SK-N-SH (cell line): ENCODE measurements at regions not wholly inside any gene's neighbourhood (a gene's known extent, or its start where the extent isn't known, plus 50 kb on each side); places are given as distances from the start of the nearest gene placed in this dataset.
"Not testable (repeated sequence)": the region's sequence is repeated elsewhere in the genome, so short reads cannot be mapped to it uniquely, and the experiment has no call there.

Source experiments
- CTCF ChIA-PET: fragments of 300-600, 350-600 bp; formaldehyde crosslinking; extraction: SDS; loops from one replicate; lab custom pipeline; 2021; lab: Yijun Ruan, JAX
- POLR2A ChIA-PET: fragments of 350-600 bp; sonication (Branson Sonifier 250); formaldehyde crosslinking; extraction: SDS; loops from one replicate; lab custom pipeline; 2020; ENCODE audit warnings: antibody characterized with exemption, inconsistent platforms; lab: Yijun Ruan, JAX
- DNase-seq: peaks from one replicate; pipeline ENCODE4 v3.0.0; 2012
- H2AFZ ChIP-seq: fragments of 200-600 bp; sonication (generic); 2 replicates; pipeline ENCODE4 v1.8.1; 2016; ENCODE audit warnings: antibody characterized with exemption, mild to moderate bottlenecking, low read depth
- H3F3A ChIP-seq: fragments of 200-600 bp; sonication (generic); replicated peaks from 2 replicates; pipeline ENCODE3; 2016; ENCODE audit warnings: antibody characterized with exemption, mild to moderate bottlenecking; ENCODE audit not compliant: insufficient read depth
- H3K27ac ChIP-seq, 2 experiments: fragments of 200-500 bp in 1 of 2; fragments of 200-600 bp in 1 of 2; sonication (Bioruptor generic) in 1 of 2; sonication (generic), shearing (Covaris generic) in 1 of 2; 2 replicates each; pipeline versions ENCODE4 v1.5.1 to v1.6.1; 2014 to 2016; ENCODE audit warnings: low read depth in 2 of 2, inconsistent platforms in 1 of 2, low read length in 1 of 2, mild to moderate bottlenecking in 1 of 2, mixed read lengths in 1 of 2
- H3K27me3 ChIP-seq: fragments of 200-600 bp; sonication (generic), shearing (Covaris generic); 2 replicates; pipeline ENCODE4 v1.6.1; 2016; ENCODE audit warnings: mixed run types; ENCODE audit not compliant: insufficient read depth
- H3K36me3 ChIP-seq, 2 experiments: fragments of 200-500 bp in 1 of 2; fragments of 200-600 bp in 1 of 2; sonication (Bioruptor generic) in 1 of 2; sonication (generic) in 1 of 2; replicated peaks in 1 of 2; 2 replicates each; pipeline versions ENCODE3 to v1.5.1; 2014 to 2016; ENCODE audit warnings: low read length in 1 of 2, mild to moderate bottlenecking in 1 of 2; ENCODE audit not compliant: insufficient read depth in 2 of 2, control insufficient read depth in 1 of 2
- H3K4me1 ChIP-seq, 2 experiments: fragments of 200-500 bp in 1 of 2; fragments of 200-600 bp in 1 of 2; sonication (Bioruptor generic) in 1 of 2; sonication (generic), shearing (Covaris generic) in 1 of 2; 2 replicates each; pipeline versions ENCODE4 v1.5.1 to v1.6.1; 2014 to 2016; ENCODE audit warnings: low read depth in 1 of 2, low read length in 1 of 2, mixed run types in 1 of 2; ENCODE audit not compliant: insufficient read depth in 2 of 2, control insufficient read depth in 1 of 2
- H3K4me2 ChIP-seq: fragments of 200-600 bp; sonication (generic), shearing (Covaris generic); 2 replicates; pipeline ENCODE4 v1.6.1; 2017; ENCODE audit warnings: mixed run types
- H3K4me3 ChIP-seq, 2 experiments: fragments of 200-500 bp in 1 of 2; fragments of 200-600 bp in 1 of 2; sonication (Bioruptor generic) in 1 of 2; sonication (generic), shearing (Covaris generic) in 1 of 2; 2 replicates each; pipeline versions ENCODE4 v1.5.1 to v1.8.1; 2014 to 2016; ENCODE audit warnings: low read depth in 2 of 2, inconsistent platforms in 1 of 2, low read length in 1 of 2, mild to moderate bottlenecking in 1 of 2, mixed read lengths in 1 of 2, moderate library complexity in 1 of 2
- H3K79me2 ChIP-seq: fragments of 200-600 bp; sonication (generic); 2 replicates; pipeline ENCODE4 v1.8.1; 2017; ENCODE audit warnings: mild to moderate bottlenecking; ENCODE audit not compliant: insufficient read depth
- H3K9ac ChIP-seq: fragments of 200-600 bp; sonication (generic); 2 replicates; pipeline ENCODE4 v1.6.1; 2017; ENCODE audit warnings: mixed run types
- H3K9me2 ChIP-seq: fragments of 200-600 bp; sonication (generic); 2 replicates; pipeline ENCODE4 v1.6.1; 2017; ENCODE audit warnings: mixed run types
- H3K9me3 ChIP-seq: fragments of 200-600 bp; sonication (generic); 2 replicates; pipeline ENCODE4 v1.6.1; 2017; ENCODE audit warnings: mixed run types, mild to moderate bottlenecking, moderate library complexity
- H4K20me1 ChIP-seq: fragments of 200-600 bp; sonication (generic); 2 replicates; pipeline ENCODE4 v1.6.1; 2017; ENCODE audit warnings: mild to moderate bottlenecking, mixed run types; ENCODE audit not compliant: insufficient read depth
- CHD2 ChIP-seq: fragments of 150-350 bp; IDR thresholded peaks from 2 replicates; pipeline ENCODE4 v1.6.1; 2018; ENCODE audit warnings: low read length; ENCODE audit not compliant: partially characterized antibody
- EZH2phosphoT487 ChIP-seq: fragments of 200-600 bp; sonication (generic); IDR thresholded peaks from 2 replicates; pipeline ENCODE4 v1.6.1; 2017; ENCODE audit warnings: low read depth, mixed run types, mild to moderate bottlenecking, antibody characterized with exemption, moderate library complexity, borderline replicate concordance
- FOXJ3 ChIP-seq: sonication (generic); formaldehyde crosslinking; IDR thresholded peaks from 2 replicates; pipeline ENCODE4 v1.5.1; 2020; ENCODE audit warnings: mild to moderate bottlenecking, missing genetic modification reagents
- FOXM1 ChIP-seq: IDR thresholded peaks from 2 replicates; pipeline ENCODE4 v1.4.0; 2012; ENCODE audit warnings: low read depth, mild to moderate bottlenecking
- GABPA ChIP-seq: IDR thresholded peaks from 2 replicates; pipeline ENCODE4 v1.4.0; 2012; ENCODE audit warnings: low read depth, mild to moderate bottlenecking
- MEF2A ChIP-seq: IDR thresholded peaks from 2 replicates; pipeline ENCODE4 v1.4.0; 2012; ENCODE audit warnings: low read depth, borderline replicate concordance
- NFIC ChIP-seq: IDR thresholded peaks from 2 replicates; pipeline ENCODE4 v1.4.0; 2012; ENCODE audit warnings: borderline replicate concordance
- NRF1 ChIP-seq: IDR thresholded peaks from 2 replicates; pipeline ENCODE4 v1.6.1; 2012; ENCODE audit warnings: low read depth, mild to moderate bottlenecking, low read length
- PBX3 ChIP-seq: IDR thresholded peaks from 2 replicates; pipeline ENCODE4; 2012
- POLR2AphosphoS5 ChIP-seq: IDR thresholded peaks from 2 replicates; pipeline ENCODE4 v1.6.1; 2012; ENCODE audit warnings: low read depth, low read length
- RCOR1 ChIP-seq: fragments of 150-350 bp; IDR thresholded peaks from 2 replicates; pipeline ENCODE4 v1.6.1; 2017; ENCODE audit warnings: antibody characterized with exemption, low read length
- REST ChIP-seq: IDR thresholded peaks from 2 replicates; pipeline ENCODE4 v1.6.1; 2012; ENCODE audit warnings: mild to moderate bottlenecking, low read depth, low read length, moderate library complexity
- RFX5 ChIP-seq: IDR thresholded peaks from 2 replicates; pipeline ENCODE4 v1.6.1; 2012; ENCODE audit warnings: mild to moderate bottlenecking, improper control_type of control experiment, low read length
- RXRA ChIP-seq: IDR thresholded peaks from 2 replicates; pipeline ENCODE4 v1.4.0; 2012; ENCODE audit warnings: low read depth, mild to moderate bottlenecking, borderline replicate concordance
- SMC3 ChIP-seq: IDR thresholded peaks from 2 replicates; pipeline ENCODE4 v1.6.1; 2012; ENCODE audit warnings: low read depth, low read length, improper control_type of control experiment
- ZBTB33 ChIP-seq: IDR thresholded peaks from 2 replicates; pipeline ENCODE4 v1.4.0; 2012; ENCODE audit warnings: low read depth, borderline replicate concordance
- WGBS: methylation state at CpG from one replicate; pipeline ENCODE4 v1.1.6; 2017; ENCODE audit warnings: low lambda C conversion rate; 5-methylcytosine and 5-hydroxymethylcytosine counted together

- no peaks in the 10 kb centered on the region for H4K20me1 ChIP-seq
- H3K9ac ChIP-seq, result no peak overlapping the region
- no peak for DNase-seq
- no peaks in the 10 kb centered on the region for H3K36me3 ChIP-seq
- 0% methylated on average over 1 of the region's 1 CpG for WGBS
- no peaks in the 10 kb centered on the region for H3K79me2 ChIP-seq
- no peaks in the 10 kb centered on the region for H3K27me3 ChIP-seq
- ChIA-PET POLR2A (no interaction called here), CTCF (no interaction called here)
- H3K4me3 ChIP-seq, result no peak overlapping the region
- H3K9me2 ChIP-seq, result no peaks in the 10 kb centered on the region
- H3K9me3 ChIP-seq, result no peaks in the 10 kb centered on the region
- H3K4me2 ChIP-seq, result no peak overlapping the region
- TF ChIP-seq PBX3 (no peak), POLR2AphosphoS5 (no peak), CHD2 (no peak), ZBTB33 (no peak), NRF1 (no peak), NFIC (no peak), FOXM1 (no peak), REST (no peak), RXRA (no peak), EZH2phosphoT487 (no peak), GABPA (no peak), RCOR1 (no peak), SMC3 (no peak)
- no peaks in the 10 kb centered on the region for H3F3A ChIP-seq
- no peaks in the 10 kb centered on the region for H3K4me1 ChIP-seq
- no peak overlapping the region for H3K27ac ChIP-seq
- H2AFZ ChIP-seq, result no peak overlapping the region
These were observed 288.1 kb downstream of the SUCLG1 start for GRCh38 chr2:84170979-84171378.

GRCh38 chr2:84169871-84170270 lies 289.2 kb downstream of the SUCLG1 start:
- no peak for DNase-seq
- no peak for TF ChIP-seq SMC3
- no peak for TF ChIP-seq FOXJ3 (CRISPR knock-in tag)
- no peak for TF ChIP-seq MEF2A
- no peak for TF ChIP-seq RFX5
- TF ChIP-seq, all 33 proteins: peak for 0
- Histone ChIP-seq H4K20me1 (no peaks in the 10 kb centered on the region), H3F3A (no peaks in the 10 kb centered on the region), H3K4me1 (no peaks in the 10 kb centered on the region), H3K27me3 (no peaks in the 10 kb centered on the region), H3K79me2 (no peaks in the 10 kb centered on the region), H3K4me3 (no peak overlapping the region), H3K36me3 (no peaks in the 10 kb centered on the region), H3K27ac (no peak overlapping the region), H3K9me3 (no peaks in the 10 kb centered on the region), H2AFZ (no peak overlapping the region), H3K9me2 (no peaks in the 10 kb centered on the region), H3K4me2 (no peak overlapping the region), H3K9ac (no peak overlapping the region)
- 5% methylated on average over 2 of the region's 2 CpGs for WGBS
- ChIA-PET POLR2A (no interaction called here), CTCF (no interaction called here)

GRCh38 chr2:84168552-84168951 lies 290.5 kb downstream of the SUCLG1 start:
- WGBS, result 0% methylated on average over 1 of the region's 1 CpG
- H3K27me3 ChIP-seq, DNase-seq, POLR2A ChIA-PET, H3K27ac ChIP-seq, H3K79me2 ChIP-seq, H3F3A ChIP-seq, H4K20me1 ChIP-seq, H3K36me3 ChIP-seq, H3K9me3 ChIP-seq, H3K4me2 ChIP-seq, H3K9ac ChIP-seq, H3K9me2 ChIP-seq, H3K4me1 ChIP-seq, H3K4me3 ChIP-seq, CTCF ChIA-PET, H2AFZ ChIP-seq: not testable (repeated sequence)
